Fibroblast of lung (primary cell): ENCODE measurements at regions not wholly inside any gene's neighbourhood (a gene's known extent, or its start where the extent isn't known, plus 50 kb on each side); places are given as distances from the start of the nearest gene placed in this dataset.

Experiments used
- DNase-seq, 2 donors: peaks; one replicate each; pipeline versions ENCODE4 v3.0.0 to v3.0.0-alpha.2; 2010; ENCODE audit warnings: low read depth in 2 of 2
- H2AFZ ChIP-seq: 2 replicates; pipeline ENCODE4 v1.5.1; 2012; ENCODE audit warnings: low read length, control low read depth, inconsistent platforms
- H3K27ac ChIP-seq: 2 replicates; pipeline ENCODE4 v1.5.1; 2011; ENCODE audit warnings: low read length, control low read depth; ENCODE audit not compliant: insufficient read depth
- H3K27me3 ChIP-seq: 2 replicates; pipeline ENCODE4 v1.5.1; 2011; ENCODE audit warnings: mild to moderate bottlenecking, low read length; ENCODE audit not compliant: control insufficient read depth, insufficient read depth
- H3K36me3 ChIP-seq: 2 replicates; pipeline ENCODE4 v1.5.1; 2011; ENCODE audit warnings: low read length; ENCODE audit not compliant: control insufficient read depth, insufficient read depth
- H3K4me1 ChIP-seq: 2 replicates; pipeline ENCODE4 v1.5.1; 2011; ENCODE audit warnings: low read length; ENCODE audit not compliant: control insufficient read depth, insufficient read depth; ENCODE audit errors: extremely low read depth
- H3K4me2 ChIP-seq: 2 replicates; pipeline ENCODE4 v1.5.1; 2011; ENCODE audit warnings: low read length, control low read depth; ENCODE audit not compliant: insufficient read depth; ENCODE audit errors: extremely low read depth
- H3K4me3 ChIP-seq, 4 experiments: fragments of 200-600 bp in 1 of 4; sonication (generic) in 1 of 4; replicated peaks in 1 of 4; 2 replicates each; pipeline ENCODE4 v1.5.1; 2011 to 2016; ENCODE audit warnings: low read length in 4 of 4, low read depth in 3 of 4, mild to moderate bottlenecking in 3 of 4, control low read depth in 2 of 4, inconsistent platforms in 1 of 4, mixed read lengths in 1 of 4; ENCODE audit not compliant: insufficient read depth in 1 of 4; ENCODE audit errors: control extremely low read depth in 1 of 4
- H3K79me2 ChIP-seq: 2 replicates; pipeline ENCODE4 v1.5.1; 2012; ENCODE audit warnings: mild to moderate bottlenecking, low read length, inconsistent platforms; ENCODE audit not compliant: control insufficient read depth, insufficient read depth
- H3K9ac ChIP-seq: 2 replicates; pipeline ENCODE4 v1.5.1; 2011; ENCODE audit warnings: mild to moderate bottlenecking, low read length, control low read depth; ENCODE audit not compliant: insufficient read depth
- H3K9me3 ChIP-seq: 2 replicates; pipeline ENCODE4 v1.5.1; 2012; ENCODE audit warnings: low read depth, low read length; ENCODE audit not compliant: control insufficient read depth, insufficient read depth
- H4K20me1 ChIP-seq: 2 replicates; pipeline ENCODE4 v1.5.1; 2011; ENCODE audit warnings: low read length; ENCODE audit not compliant: control insufficient read depth, insufficient read depth; ENCODE audit errors: extremely low read depth
- CTCF ChIP-seq, 2 donors: IDR thresholded peaks in 1 of 2; conservative IDR thresholded peaks in 1 of 2; 1 replicate in 1 of 2; 2 replicates in 1 of 2; pipeline ENCODE4 v1.5.1; 2011 to 2012; ENCODE audit warnings: low read length in 2 of 2, control low read depth in 1 of 2, inconsistent platforms in 1 of 2, low read depth in 1 of 2, mild to moderate bottlenecking in 1 of 2
- EZH2 ChIP-seq: IDR thresholded peaks from 2 replicates; pipeline ENCODE4 v1.5.1; 2012; ENCODE audit warnings: low read length, control low read depth, mild to moderate bottlenecking; ENCODE audit errors: missing control alignments

DNA sequence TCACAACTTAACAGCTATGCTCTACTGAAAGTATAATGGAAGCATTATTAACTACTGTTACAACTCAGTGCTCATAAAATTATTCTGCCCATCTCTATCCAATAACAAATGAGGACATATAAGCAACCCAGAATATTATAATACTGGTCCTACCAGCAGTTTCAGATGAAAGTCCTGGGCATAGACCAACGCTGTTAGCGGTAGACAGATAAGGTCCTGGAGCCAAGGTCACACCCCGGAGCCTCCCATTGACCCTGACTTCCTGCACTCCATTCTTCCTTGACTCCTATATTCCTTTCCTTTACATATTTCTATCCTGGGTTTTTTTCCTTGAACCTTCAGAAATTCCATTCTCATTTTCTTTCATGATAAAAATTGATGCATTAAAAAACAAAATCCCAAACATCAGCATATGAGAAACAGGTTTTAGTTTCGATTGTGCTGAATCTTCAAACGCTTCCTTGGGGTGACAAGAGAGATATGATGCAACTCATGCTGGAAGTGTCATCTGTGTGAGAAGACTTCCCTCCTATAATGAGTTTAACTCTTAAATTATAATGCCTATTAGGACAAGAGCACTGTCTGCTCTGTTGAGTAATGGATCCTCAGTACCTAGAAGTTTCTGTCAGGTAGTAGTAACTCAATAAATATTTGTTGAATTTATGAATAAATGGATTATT lies 831.1 kb downstream of the LRRIQ3 start:
- Histone ChIP-seq H3K79me2 (no peaks in the 10 kb centered on the region), H3K4me2 (no peak overlapping the region), H3K9ac (no peak overlapping the region), H3K27ac (no peak overlapping the region), H3K36me3 (no peaks in the 10 kb centered on the region), H4K20me1 (no peaks in the 10 kb centered on the region), H3K9me3 (no peaks in the 10 kb centered on the region), H3K4me3 (no peak overlapping the region), H3K27me3 (no peaks in the 10 kb centered on the region), H3K4me1 (no peaks in the 10 kb centered on the region), H2AFZ (no peak overlapping the region)
- TF ChIP-seq CTCF (conservative IDR thresholded peaks at IDR 0.05 in 1 of 2, IDR thresholded peaks at IDR 0.05 in 1 of 2; ENCODE audit: low read depth in 1 of 2, low read length in 2 of 2): no peak
- TF ChIP-seq EZH2: no peak
- DNase-seq: no peak

DNA sequence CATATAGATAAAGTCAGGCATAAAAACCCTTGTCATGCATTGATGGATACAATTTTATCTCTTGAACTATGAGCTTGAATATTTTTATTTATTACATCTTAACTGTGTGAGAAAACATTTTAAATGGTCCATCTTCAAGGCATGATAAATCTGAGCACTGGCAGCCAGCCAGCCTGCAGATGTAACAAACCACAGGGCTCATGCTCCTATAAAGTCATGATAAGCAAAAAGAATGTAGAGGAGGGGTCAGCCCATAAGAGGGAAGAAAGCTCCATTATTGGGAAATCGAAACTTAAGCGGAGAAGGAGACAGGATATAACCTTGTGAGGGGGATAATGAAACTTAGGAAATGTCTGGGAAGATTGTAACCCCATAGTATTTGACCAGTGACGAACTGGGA lies 839.0 kb downstream of the LRRIQ3 start:
- no peaks in the 10 kb centered on the region for H3K36me3 ChIP-seq
- no peaks in the 10 kb centered on the region for H3K9me3 ChIP-seq
- H2AFZ ChIP-seq: no peak overlapping the region
- no peaks in the 10 kb centered on the region for H3K4me1 ChIP-seq
- H3K4me3 ChIP-seq: no peak overlapping the region
- no peak overlapping the region for H3K27ac ChIP-seq
- no peaks in the 10 kb centered on the region for H3K27me3 ChIP-seq
- no peak overlapping the region for H3K9ac ChIP-seq
- no peak for TF ChIP-seq EZH2
- no peak for TF ChIP-seq CTCF (conservative IDR thresholded peaks at IDR 0.05 in 1 of 2, IDR thresholded peaks at IDR 0.05 in 1 of 2; ENCODE audit: low read depth in 1 of 2, low read length in 2 of 2)
- no peaks in the 10 kb centered on the region for H3K79me2 ChIP-seq
- H3K4me2 ChIP-seq: no peak overlapping the region
- H4K20me1 ChIP-seq: no peaks in the 10 kb centered on the region
- no peak for DNase-seq

- Histone ChIP-seq H3K4me1 (no peaks in the 10 kb centered on the region), H3K4me2 (no peak overlapping the region), H3K36me3 (no peaks in the 10 kb centered on the region), H4K20me1 (no peaks in the 10 kb centered on the region), H3K27ac (no peak overlapping the region), H2AFZ (no peak overlapping the region), H3K4me3 (no peak overlapping the region), H3K79me2 (no peaks in the 10 kb centered on the region), H3K9me3 (no peaks in the 10 kb centered on the region), H3K27me3 (no peaks in the 10 kb centered on the region), H3K9ac (no peak overlapping the region)
- TF ChIP-seq EZH2 (no peak), CTCF (conservative IDR thresholded peaks at IDR 0.05 in 1 of 2, IDR thresholded peaks at IDR 0.05 in 1 of 2; ENCODE audit: low read depth in 1 of 2, low read length in 2 of 2) (no peak)
- no peak for DNase-seq
These were observed 841.5 kb downstream of the LRRIQ3 start for GRCh38 chr1:73356485-73356884.
